OCI-LY1 (cell line): ENCODE measurements at regions not wholly inside any gene's neighbourhood (a gene's known extent, or its start where the extent isn't known, plus 50 kb on each side); places are given as distances from the start of the nearest gene placed in this dataset.
"Not testable (repeated sequence)": the region's sequence is repeated elsewhere in the genome, so short reads cannot be mapped to it uniquely, and the experiment has no call there.

Experiments
- H2AFZ ChIP-seq: fragments of 200-600 bp; sonication (generic), shearing (Covaris generic); 2 replicates; pipeline ENCODE4 v1.6.0; 2014; ENCODE audit warnings: antibody characterized with exemption, mild to moderate bottlenecking, low read length
- H3F3A ChIP-seq: fragments of 200-600 bp; sonication (generic), shearing (Covaris generic); 2 replicates; pipeline ENCODE4 v1.6.0; 2014; ENCODE audit warnings: mild to moderate bottlenecking, antibody characterized with exemption, low read length, moderate library complexity; ENCODE audit not compliant: insufficient read depth
- H3K27ac ChIP-seq: fragments of 200-600 bp; sonication (generic); 2 replicates; pipeline ENCODE4 v1.5.1; 2014; ENCODE audit warnings: low read length, mixed run types, mild to moderate bottlenecking, low read depth; ENCODE audit not compliant: poor library complexity, severe bottlenecking
- H3K27me3 ChIP-seq: fragments of 200-600 bp; sonication (generic); 2 replicates; pipeline ENCODE4 v1.6.0; 2014; ENCODE audit warnings: antibody characterized with exemption, mild to moderate bottlenecking, low read length, moderate library complexity; ENCODE audit not compliant: insufficient read depth
- H3K36me3 ChIP-seq: fragments of 200-600 bp; sonication (generic); 2 replicates; pipeline ENCODE4 v1.6.1; 2014; ENCODE audit warnings: mild to moderate bottlenecking, antibody characterized with exemption, low read length, moderate library complexity, mixed read lengths; ENCODE audit not compliant: insufficient read depth
- H3K4me1 ChIP-seq: fragments of 200-600 bp; sonication (generic); 2 replicates; pipeline ENCODE4 v1.5.1; 2014; ENCODE audit warnings: mild to moderate bottlenecking, low read length, moderate library complexity; ENCODE audit not compliant: insufficient read depth, severe bottlenecking
- H3K4me2 ChIP-seq: fragments of 200-600 bp; sonication (generic), shearing (Covaris generic); 2 replicates; pipeline ENCODE4 v1.6.1; 2014; ENCODE audit warnings: low read length
- H3K4me3 ChIP-seq: fragments of 200-600 bp; sonication (generic); 2 replicates; pipeline ENCODE4 v1.5.1; 2014; ENCODE audit warnings: low read length, low read depth, mild to moderate bottlenecking, mixed read lengths; ENCODE audit not compliant: poor library complexity, severe bottlenecking
- H3K79me2 ChIP-seq: fragments of 200-600 bp; shearing (Covaris generic); 2 replicates; pipeline ENCODE4 v1.6.1; 2016; ENCODE audit warnings: mixed run types, low read length, mixed read lengths; ENCODE audit not compliant: insufficient read depth
- H3K9ac ChIP-seq: fragments of 200-600 bp; sonication (generic), shearing (Covaris generic); 2 replicates; pipeline ENCODE4 v1.6.1; 2014; ENCODE audit warnings: mild to moderate bottlenecking, low read length, mixed read lengths
- H3K9me2 ChIP-seq: fragments of 200-600 bp; sonication (generic), shearing (Covaris generic); 2 replicates; pipeline ENCODE4 v1.6.1; 2014; ENCODE audit warnings: low read depth, mild to moderate bottlenecking, low read length, mixed read lengths
- H3K9me3 ChIP-seq: fragments of 200-600 bp; shearing (Covaris generic); 2 replicates; pipeline ENCODE4 v1.6.1; 2014; ENCODE audit warnings: low read length, mixed read lengths
- H4K20me1 ChIP-seq: fragments of 200-600 bp; sonication (generic), shearing (Covaris generic); 2 replicates; pipeline ENCODE4 v1.6.0; 2016; ENCODE audit warnings: mild to moderate bottlenecking, low read length; ENCODE audit not compliant: insufficient read depth
- CTCF ChIP-seq: fragments of 200-600 bp; sonication (generic), shearing (Covaris generic); IDR thresholded peaks from 2 replicates; pipeline ENCODE4 v1.5.1; 2017; ENCODE audit warnings: mild to moderate bottlenecking, antibody characterized with exemption, low read length, moderate library complexity, mixed read lengths
- EZH2 ChIP-seq: fragments of 200-600 bp; sonication (generic), shearing (Covaris generic); IDR thresholded peaks from 2 replicates; pipeline ENCODE4 v1.8.0; 2017; ENCODE audit warnings: borderline replicate concordance, mixed run types, mild to moderate bottlenecking, antibody characterized with exemption, low read length, moderate library complexity, mixed read lengths

- Histone ChIP-seq H3K9ac (no peak overlapping the region), H3F3A (no peaks in the 10 kb centered on the region), H3K36me3 (no peaks in the 10 kb centered on the region), H3K79me2 (no peaks in the 10 kb centered on the region), H3K4me3 (no peak overlapping the region), H3K9me2 (no peaks in the 10 kb centered on the region), H3K9me3 (peaks cover 6% of the 10 kb centered on the region), H4K20me1 (no peaks in the 10 kb centered on the region), H3K27me3 (no peaks in the 10 kb centered on the region), H3K4me2 (no peak overlapping the region), H3K27ac (no peak overlapping the region), H2AFZ (0 out of 2 replicates have a peak overlapping the region, but pooled peaks have one; percentile 65), H3K4me1 (no peaks in the 10 kb centered on the region)
- TF ChIP-seq CTCF (no peak), EZH2 (no peak)
Measured at GRCh38 chr7:13628239-13629001, 361.0 kb downstream of the ETV1 start.

- not testable (repeated sequence) for H3K4me1 ChIP-seq, H3F3A ChIP-seq, H3K4me3 ChIP-seq, H3K9ac ChIP-seq, H3K27me3 ChIP-seq, H3K79me2 ChIP-seq, H3K36me3 ChIP-seq, H3K4me2 ChIP-seq, H3K9me2 ChIP-seq, H3K9me3 ChIP-seq, H3K27ac ChIP-seq, H4K20me1 ChIP-seq, H2AFZ ChIP-seq
Measured at GRCh38 chr7:13631207-13632049, 358.0 kb downstream of the ETV1 start.

GRCh38 chr7:13633857-13634256, 355.6 kb downstream of the ETV1 start:
- no peak overlapping the region for H2AFZ ChIP-seq
- no peak overlapping the region for H3K4me3 ChIP-seq
- H3K79me2 ChIP-seq: no peaks in the 10 kb centered on the region
- no peaks in the 10 kb centered on the region for H3F3A ChIP-seq
- H3K9me3 ChIP-seq: 0 out of 2 replicates have a peak, but pooled peaks cover 3% of the 10 kb centered on the region
- H4K20me1 ChIP-seq: no peaks in the 10 kb centered on the region
- no peak overlapping the region for H3K4me2 ChIP-seq
- H3K4me1 ChIP-seq: no peaks in the 10 kb centered on the region
- no peaks in the 10 kb centered on the region for H3K9me2 ChIP-seq
- H3K9ac ChIP-seq: no peak overlapping the region
- H3K27ac ChIP-seq: no peak overlapping the region
- H3K27me3 ChIP-seq: no peaks in the 10 kb centered on the region
- H3K36me3 ChIP-seq: no peaks in the 10 kb centered on the region
- TF ChIP-seq EZH2 (no peak), CTCF (no peak)
